CD4-positive, alpha-beta T cell treated with Interleukin-15 for 1 hour (primary cell): ENCODE measurements at regions not wholly inside any gene's neighbourhood (a gene's known extent, or its start where the extent isn't known, plus 50 kb on each side); places are given as distances from the start of the nearest gene placed in this dataset.

ENCODE experiments used
- DNase-seq: peaks from one replicate; pipeline ENCODE4 v3.0.0-alpha.2; 2020

GRCh38 chr18:25705650-25706049, 353.7 kb upstream of the ZNF521 start:
- no peak for DNase-seq

GRCh38 chr18:25704494-25704893, 352.5 kb upstream of the ZNF521 start:
- DNase-seq, result no peak

DNA sequence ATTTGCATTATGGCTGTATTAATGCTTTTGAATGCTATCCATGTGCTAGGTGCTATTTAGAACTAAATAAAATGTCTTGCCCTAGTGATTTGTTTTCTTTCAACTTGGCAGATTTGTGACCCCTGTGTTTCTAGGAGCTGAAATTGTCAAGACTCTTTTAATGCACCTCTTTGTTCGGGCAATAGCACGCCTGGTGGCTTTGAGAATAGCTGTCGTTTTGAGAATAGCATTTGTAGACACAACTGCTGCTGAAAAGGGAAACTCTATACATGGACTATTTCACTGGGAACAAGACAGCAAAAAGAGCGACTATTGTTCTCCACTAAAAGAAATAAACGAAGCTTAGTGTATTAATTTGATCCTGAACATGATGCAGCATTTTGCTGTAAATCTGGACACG, 352.1 kb upstream of the ZNF521 start:
- DNase-seq, result no peak

GRCh38 chr18:25701821-25702220, 349.9 kb upstream of the ZNF521 start:
- no peak for DNase-seq

DNA sequence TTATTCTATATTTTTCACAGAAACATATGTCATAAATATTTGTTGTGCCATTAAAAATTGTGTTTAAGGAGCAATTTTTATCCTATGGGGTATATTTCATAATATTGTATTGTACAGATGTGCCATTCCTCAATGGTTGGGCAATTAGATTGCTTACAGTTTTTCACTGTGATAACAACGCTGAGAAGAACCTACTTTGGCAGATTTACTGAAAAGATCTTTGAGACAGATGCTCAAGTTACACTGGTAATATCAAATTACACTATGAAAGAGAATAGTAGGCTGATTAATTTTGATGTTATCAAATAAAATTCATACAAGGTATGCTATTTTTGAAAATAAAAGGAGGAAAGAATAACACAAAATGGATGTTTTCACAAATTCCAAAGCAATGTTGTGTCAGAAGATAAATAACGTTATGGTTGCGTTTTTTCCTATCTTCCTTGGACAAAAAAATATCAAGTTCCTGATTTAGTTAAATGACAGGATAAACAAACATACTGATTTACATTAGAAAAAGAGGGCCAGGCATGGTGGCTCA, 335.1 kb upstream of the ZNF521 start:
- DNase-seq, result no peak

GRCh38 chr18:25685088-25685487, 333.1 kb upstream of the ZNF521 start:
- DNase-seq, result no peak

GRCh38 chr18:25679491-25679890, 327.5 kb upstream of the ZNF521 start:
- DNase-seq, result no peak

DNA sequence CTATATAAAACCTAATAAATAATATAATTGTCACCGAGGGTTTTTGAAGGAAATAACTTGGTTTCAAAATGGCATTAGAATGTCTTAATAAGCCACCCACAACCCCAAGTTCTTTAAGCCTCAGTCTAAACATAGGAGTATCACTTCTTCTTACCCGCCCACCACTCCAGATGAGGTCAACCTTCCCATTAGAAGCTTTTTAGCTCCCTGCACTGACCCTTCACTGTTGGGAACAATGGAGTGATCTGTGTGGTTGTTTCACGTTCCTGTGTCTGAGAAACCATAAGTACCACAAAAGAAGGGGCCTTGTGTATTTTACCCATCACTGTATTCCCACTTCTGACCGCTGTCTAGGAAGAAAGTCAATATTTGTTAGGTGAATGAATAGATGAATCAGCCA, 326.3 kb upstream of the ZNF521 start:
- DNase-seq, result no peak

GRCh38 chr18:25675123-25675850, 323.3 kb upstream of the ZNF521 start:
- no peak for DNase-seq

GRCh38 chr18:25674183-25674582, 322.2 kb upstream of the ZNF521 start:
- DNase-seq, result no peak

- DNase-seq, result no peak
These were observed 320.5 kb upstream of the ZNF521 start for GRCh38 chr18:25672490-25672889.

- DNase-seq, result no peak
These were observed 317.8 kb upstream of the ZNF521 start for GRCh38 chr18:25669741-25670140.

- no peak for DNase-seq
These were observed 310.3 kb upstream of the ZNF521 start for GRCh38 chr18:25662272-25662671.

- DNase-seq, result no peak
These were observed 309.9 kb upstream of the ZNF521 start for GRCh38 chr18:25661831-25662230.

DNA sequence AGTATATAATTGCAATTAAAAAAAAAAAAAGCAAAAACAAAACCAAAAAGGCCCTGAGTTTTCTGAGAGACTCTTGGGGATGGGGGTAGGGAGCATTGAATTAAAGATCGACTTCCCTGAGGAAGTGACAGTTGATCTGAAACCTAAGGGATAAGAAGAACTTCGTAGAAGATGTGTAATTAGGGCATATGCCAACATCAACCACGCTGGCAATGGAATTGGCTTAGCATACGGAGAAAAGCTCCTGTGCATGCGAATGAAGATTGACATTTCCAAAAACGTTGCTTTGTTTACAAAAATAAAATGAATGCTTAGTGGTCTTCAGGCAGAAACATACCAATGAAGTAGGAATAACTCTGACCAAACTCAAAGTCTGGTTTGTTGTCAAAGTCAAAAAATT, 307.6 kb upstream of the ZNF521 start:
- no peak for DNase-seq

- no peak for DNase-seq
These were observed 306.5 kb upstream of the ZNF521 start for GRCh38 chr18:25658476-25658875.

DNA sequence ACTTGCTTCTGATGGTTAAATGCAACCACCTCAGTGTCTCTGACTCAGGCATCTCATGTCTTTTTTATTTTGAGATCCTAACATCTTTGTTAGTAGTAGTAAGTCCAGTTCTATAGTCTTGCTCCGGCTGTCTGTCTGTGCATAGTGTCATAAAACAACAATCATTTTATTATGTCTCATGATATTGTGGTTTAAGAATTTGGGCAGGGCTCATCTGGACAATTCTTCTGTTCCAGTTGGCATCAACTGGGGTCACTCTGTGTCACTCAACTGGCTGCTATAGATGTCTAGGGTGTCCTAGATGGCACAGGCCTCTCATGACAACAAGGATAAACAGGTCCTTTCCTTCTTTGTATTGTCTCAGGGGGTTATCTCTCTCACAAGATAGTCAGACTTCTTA, 299.6 kb upstream of the ZNF521 start:
- no peak for DNase-seq

GRCh38 chr18:25650201-25650941, 298.4 kb upstream of the ZNF521 start:
- no peak for DNase-seq

- no peak for DNase-seq
These were observed 296.8 kb upstream of the ZNF521 start for GRCh38 chr18:25648716-25649260.

GRCh38 chr18:25647404-25647803, 295.4 kb upstream of the ZNF521 start:
- DNase-seq, result no peak

- DNase-seq, result no peak
These were observed 295.0 kb upstream of the ZNF521 start for GRCh38 chr18:25646971-25647370.

DNA sequence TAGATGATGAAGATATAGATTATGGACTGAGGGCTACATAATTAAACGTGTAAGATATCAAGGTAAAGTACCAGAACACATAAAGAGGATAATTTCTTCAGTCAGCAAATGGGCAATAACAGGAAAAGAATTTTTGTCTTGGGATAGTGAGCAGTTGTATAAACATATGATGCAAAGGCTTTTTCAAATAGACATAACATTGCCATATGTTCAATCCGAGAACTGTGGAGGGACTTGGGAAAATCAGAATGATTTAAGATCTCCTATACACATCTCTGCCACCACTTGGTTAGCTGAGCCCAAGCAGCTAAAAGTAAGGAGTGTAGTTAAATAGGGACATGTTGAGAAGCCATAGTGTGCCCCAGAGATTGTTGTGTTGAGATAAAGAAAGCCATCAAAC, 287.6 kb upstream of the ZNF521 start:
- DNase-seq, result no peak

DNA sequence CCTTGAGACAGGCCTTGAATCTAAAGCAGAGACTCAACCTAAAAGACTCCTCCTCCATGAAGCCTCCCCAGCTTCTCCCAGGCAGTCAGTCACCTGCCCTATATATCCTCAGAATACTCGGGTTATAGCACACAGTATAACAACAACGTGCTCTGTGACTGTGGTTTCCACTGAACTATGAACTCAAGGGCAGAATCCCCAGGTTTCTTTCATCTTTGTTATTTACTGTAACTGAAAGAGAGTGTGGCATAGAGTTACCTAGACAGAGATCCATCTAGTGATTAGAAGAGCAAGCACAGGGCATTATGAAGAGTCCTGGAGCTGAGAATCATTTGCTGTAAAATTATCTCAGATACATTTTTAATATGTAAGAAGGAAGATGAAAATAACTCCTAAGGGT, 281.6 kb upstream of the ZNF521 start:
- DNase-seq, result no peak

DNA sequence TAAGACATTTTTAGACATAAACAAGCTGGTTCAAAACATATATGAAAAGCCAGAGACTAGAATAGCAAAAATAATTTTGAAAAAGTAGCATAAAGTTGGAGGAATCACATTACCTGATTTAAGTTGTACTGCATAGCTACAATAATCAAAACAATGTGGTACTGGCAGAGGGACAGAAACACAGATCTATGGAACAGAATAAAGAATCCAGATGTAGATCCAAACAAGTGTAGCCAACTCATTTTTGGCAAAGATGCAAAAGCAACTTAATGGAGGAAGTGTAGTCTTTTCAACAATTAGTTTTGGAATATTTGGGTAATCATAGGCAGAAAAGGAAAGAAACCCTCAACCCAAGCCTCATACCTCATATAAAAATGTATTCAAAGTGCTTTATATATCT, 278.7 kb upstream of the ZNF521 start:
- DNase-seq, result no peak
